Fibroblast of pulmonary artery (primary cell): ENCODE measurements at regions not wholly inside any gene's neighbourhood (a gene's known extent, or its start where the extent isn't known, plus 50 kb on each side); places are given as distances from the start of the nearest gene placed in this dataset.

Source experiments
- DNase-seq: peaks from one replicate; pipeline ENCODE4 v3.0.0-alpha.2; 2010; ENCODE audit warnings: low read depth
- H3K4me3 ChIP-seq: replicated peaks from 2 replicates; pipeline ENCODE4 v1.5.1; 2011; ENCODE audit warnings: low read depth, mild to moderate bottlenecking, control low read depth, low read length, moderate library complexity
- CTCF ChIP-seq: IDR thresholded peaks from 2 replicates; pipeline ENCODE4 v1.5.1; 2011; ENCODE audit warnings: mild to moderate bottlenecking, control low read depth, low read length, inconsistent platforms; ENCODE audit errors: missing control alignments

GRCh38 chr6:15832841-15833240, 170.0 kb upstream of the DTNBP1 start:
- no peak for DNase-seq
- no peak for TF ChIP-seq CTCF

GRCh38 chr6:15829156-15829555, 166.3 kb upstream of the DTNBP1 start:
- H3K4me3 ChIP-seq: no peak overlapping the region
- TF ChIP-seq CTCF: no peak
- DNase-seq: no peak

More at GRCh38 chr6:15832841-15833240, 170.0 kb upstream of the DTNBP1 start:
- H3K4me3 ChIP-seq: no peak overlapping the region

GRCh38 chr6:15827496-15828255, 164.8 kb upstream of the DTNBP1 start:
- H3K4me3 ChIP-seq: no peak overlapping the region
- DNase-seq: no peak
- TF ChIP-seq CTCF: no peak

GRCh38 chr6:15826814-15827318, 164.0 kb upstream of the DTNBP1 start:
- no peak for DNase-seq
- H3K4me3 ChIP-seq: no peak overlapping the region
- no peak for TF ChIP-seq CTCF

- H3K4me3 ChIP-seq: no peak overlapping the region
- TF ChIP-seq CTCF: no peak
- no peak for DNase-seq
Measured at GRCh38 chr6:15825332-15825930, 162.6 kb upstream of the DTNBP1 start.

GRCh38 chr6:15824811-15825210, 162.0 kb upstream of the DTNBP1 start:
- TF ChIP-seq CTCF: no peak
- no peak overlapping the region for H3K4me3 ChIP-seq
- DNase-seq: no peak
